ENCODE measurements at regions not wholly inside any gene's neighbourhood (a gene's known extent, or its start where the extent isn't known, plus 50 kb on each side); places are given as distances from the start of the nearest gene placed in this dataset.
"Not testable (repeated sequence)": the region's sequence is repeated elsewhere in the genome, so short reads cannot be mapped to it uniquely, and the experiment has no call there.

DNA sequence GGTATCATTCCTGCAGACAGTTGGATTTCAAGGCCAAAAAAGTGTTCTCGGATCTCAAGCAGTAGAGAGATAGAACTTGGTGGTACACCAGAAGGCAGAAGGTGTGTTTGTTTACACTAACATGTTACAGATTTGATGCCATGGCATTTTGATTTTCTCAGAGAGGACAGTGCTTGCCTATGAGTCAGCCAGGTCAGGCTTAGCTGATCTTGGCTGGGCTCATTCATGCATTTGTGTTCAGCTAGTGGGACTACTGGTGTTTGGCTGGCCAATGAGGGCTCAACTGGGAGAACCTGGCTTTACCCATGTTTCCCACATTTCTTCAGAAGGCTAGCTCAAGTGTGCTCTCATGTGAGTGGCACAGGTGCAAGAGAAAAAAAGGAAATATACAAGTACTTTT is 162.0 kb downstream of the C1D start:
- TF ChIP-seq CTCF (IDR thresholded peaks at IDR 0.05; ENCODE audit: insufficient read depth, low read depth, low read length, missing control alignments) = no peak
- no peak for DNase-seq (ENCODE audit: low read depth)
- no peak overlapping the region for H3K4me3 ChIP-seq (ENCODE audit: low read depth, low read length)

- no peak for TF ChIP-seq CTCF (IDR thresholded peaks at IDR 0.05; ENCODE audit: insufficient read depth, low read depth, low read length, missing control alignments)
- no peak overlapping the region for H3K4me3 ChIP-seq (ENCODE audit: low read depth, low read length)
- DNase-seq (ENCODE audit: low read depth) = no peak
Measured at GRCh38 chr2:67904566-67904965, 158.2 kb downstream of the C1D start.

DNA sequence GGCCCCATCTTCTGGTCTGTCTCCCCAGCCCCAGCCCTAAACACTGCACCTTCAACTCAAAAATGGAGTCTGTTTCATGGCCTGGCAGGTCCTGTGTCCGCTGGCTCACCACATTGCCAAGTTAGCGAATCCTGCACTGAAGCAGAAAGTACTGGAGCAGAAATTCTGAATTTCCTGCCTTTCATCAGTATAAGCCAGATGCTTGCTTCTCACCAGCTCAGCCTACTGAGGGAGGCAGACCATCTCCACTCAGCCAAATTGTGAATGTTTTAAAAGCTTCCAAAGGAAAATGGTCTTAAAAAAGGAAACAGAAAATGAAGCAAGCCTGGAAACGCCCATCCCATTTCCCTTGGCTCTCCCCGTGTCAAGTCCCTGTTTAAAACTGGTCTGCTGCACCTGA is 157.8 kb downstream of the C1D start:
- no peak for DNase-seq (ENCODE audit: low read depth)
- no peak for TF ChIP-seq CTCF (IDR thresholded peaks at IDR 0.05; ENCODE audit: insufficient read depth, low read depth, low read length, missing control alignments)
- H3K4me3 ChIP-seq (ENCODE audit: low read depth, low read length) = no peak overlapping the region

DNA sequence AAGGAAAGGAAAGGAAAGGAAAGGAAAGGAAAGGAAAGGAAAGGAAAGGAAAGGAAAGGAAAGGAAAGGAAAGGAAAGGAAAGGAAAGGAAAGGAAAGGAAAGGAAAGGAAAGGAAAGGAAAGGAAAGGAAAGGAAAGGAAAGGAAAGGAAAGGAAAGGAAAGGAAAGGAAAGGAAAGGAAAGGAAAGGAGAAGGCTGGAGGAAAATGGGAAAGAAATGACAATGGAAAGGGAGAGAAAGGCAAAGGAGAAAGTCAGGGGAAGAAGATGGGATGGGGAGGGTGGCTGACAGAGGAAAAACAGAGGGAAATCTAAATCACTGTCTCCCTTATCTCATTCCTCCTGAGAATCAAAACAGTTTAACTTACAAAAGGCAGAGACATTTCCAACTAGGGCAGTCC is 156.3 kb downstream of the C1D start:
- DNase-seq (ENCODE audit: low read depth); H3K4me3 ChIP-seq (ENCODE audit: low read depth, low read length): not testable (repeated sequence)

DNA sequence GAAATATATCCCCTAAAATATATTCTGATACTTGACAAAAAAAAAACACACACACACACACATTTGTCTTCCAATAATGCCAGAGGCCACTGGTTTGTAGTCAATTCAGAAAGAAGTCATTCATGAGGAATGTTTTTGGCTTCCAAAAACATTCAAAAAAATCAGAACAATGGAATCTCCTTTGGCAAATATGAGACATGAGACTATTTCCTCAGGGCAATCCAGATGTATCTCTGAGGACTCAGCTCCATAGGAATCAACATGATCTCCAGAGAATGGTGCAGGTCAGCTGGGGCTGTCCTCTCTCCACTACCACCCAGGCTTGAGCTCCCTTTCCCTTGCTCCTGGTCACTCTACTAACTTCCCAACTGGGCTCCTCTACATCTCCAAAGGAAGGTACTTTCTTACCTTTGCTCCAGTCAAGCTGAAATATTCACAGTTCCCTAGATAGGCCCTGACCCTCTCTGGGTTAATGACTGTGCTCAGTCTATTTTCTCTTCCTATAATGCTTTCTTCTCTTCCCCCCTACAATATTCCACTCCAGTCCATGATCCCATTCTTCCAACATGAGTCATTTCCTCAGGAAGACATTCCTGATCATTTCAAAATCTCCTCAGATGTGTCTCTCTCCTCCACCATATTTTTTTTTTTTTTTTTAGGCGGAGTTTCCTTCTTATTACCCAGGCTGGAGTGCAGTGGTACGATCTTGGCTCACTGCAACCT is 145.3 kb downstream of the C1D start:
- no peak for TF ChIP-seq CTCF (IDR thresholded peaks at IDR 0.05; ENCODE audit: insufficient read depth, low read depth, low read length, missing control alignments)
- no peak for DNase-seq (ENCODE audit: low read depth)
- no peak overlapping the region for H3K4me3 ChIP-seq (ENCODE audit: low read depth, low read length)

DNA sequence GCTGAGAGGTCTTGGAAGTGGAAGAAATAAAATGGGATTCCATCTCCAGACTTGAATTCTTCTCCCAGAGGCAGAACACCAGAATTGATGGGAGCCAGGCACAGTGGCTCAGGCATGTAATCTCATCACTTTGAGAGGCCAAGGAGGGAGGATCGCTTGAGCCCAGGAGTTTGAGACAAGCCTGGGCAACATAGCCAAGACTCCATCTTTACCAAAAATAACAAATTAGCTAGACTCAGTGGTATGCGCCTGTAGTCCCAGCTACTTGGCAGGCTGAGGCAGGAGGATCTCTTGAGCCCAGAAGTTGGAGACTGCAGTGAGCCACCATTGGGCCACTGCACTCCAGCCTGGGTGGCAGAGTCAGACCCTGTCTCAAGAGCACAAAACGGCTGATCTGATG is 144.3 kb downstream of the C1D start:
- TF ChIP-seq CTCF (IDR thresholded peaks at IDR 0.05; ENCODE audit: insufficient read depth, low read depth, low read length, missing control alignments) = no peak

GRCh38 chr2:67919490-67919889 is 143.3 kb downstream of the C1D start:
- no peak overlapping the region for H3K4me3 ChIP-seq (ENCODE audit: low read depth, low read length)
- DNase-seq (ENCODE audit: low read depth) = no peak
- TF ChIP-seq CTCF (IDR thresholded peaks at IDR 0.05; ENCODE audit: insufficient read depth, low read depth, low read length, missing control alignments) = no peak

More for the DNA sequence above, 144.3 kb downstream of the C1D start:
- H3K4me3 ChIP-seq (ENCODE audit: low read depth, low read length) = no peak overlapping the region
- no peak for DNase-seq (ENCODE audit: low read depth)

Data from GM12865 (cell line).